ENCODE measurements at regions not wholly inside any gene's neighbourhood (a gene's known extent, or its start where the extent isn't known, plus 50 kb on each side); places are given as distances from the start of the nearest gene placed in this dataset.

- Histone ChIP-seq H3K4me3 (no peak overlapping the region), H3K27ac (no peak overlapping the region)
- no peak for TF ChIP-seq CTCF (IDR thresholded peaks at IDR 0.05)
- DNase-seq (ENCODE audit: low spot score), result no peak
Observed at GRCh38 chr1:95467036-95467435, 233.0 kb downstream of the RWDD3 start.

- TF ChIP-seq CTCF (IDR thresholded peaks at IDR 0.05), result no peak
- DNase-seq (ENCODE audit: low spot score), result no peak
- H3K4me3 ChIP-seq, result no peak overlapping the region
- no peak overlapping the region for H3K27ac ChIP-seq
Observed at GRCh38 chr1:95475686-95476457, 241.9 kb downstream of the RWDD3 start.

GRCh38 chr1:95496307-95496706, 262.3 kb downstream of the RWDD3 start:
- Histone ChIP-seq H3K27ac (no peak overlapping the region), H3K4me3 (no peak overlapping the region)
- DNase-seq (ENCODE audit: low spot score), result no peak
- no peak for TF ChIP-seq CTCF (IDR thresholded peaks at IDR 0.05)

GRCh38 chr1:95496773-95497172, 262.8 kb downstream of the RWDD3 start:
- no peak for TF ChIP-seq CTCF (IDR thresholded peaks at IDR 0.05)
- Histone ChIP-seq H3K27ac (no peak overlapping the region), H3K4me3 (no peak overlapping the region)
- no peak for DNase-seq (ENCODE audit: low spot score)

GRCh38 chr1:95497566-95497965, 263.6 kb downstream of the RWDD3 start:
- Histone ChIP-seq H3K4me3 (no peak overlapping the region), H3K27ac (no peak overlapping the region)
- DNase-seq (ENCODE audit: low spot score), result no peak
- no peak for TF ChIP-seq CTCF (IDR thresholded peaks at IDR 0.05)

- DNase-seq (ENCODE audit: low spot score), result no peak
- no peak for TF ChIP-seq CTCF (IDR thresholded peaks at IDR 0.05)
- no peak overlapping the region for H3K4me3 ChIP-seq
- H3K27ac ChIP-seq, result no peak overlapping the region
Observed at GRCh38 chr1:95503278-95504030, 269.4 kb downstream of the RWDD3 start.

- TF ChIP-seq CTCF (IDR thresholded peaks at IDR 0.05), result no peak
Observed at GRCh38 chr1:95504321-95504720, 270.3 kb downstream of the RWDD3 start.

More at GRCh38 chr1:95504321-95504720, 270.3 kb downstream of the RWDD3 start:
- DNase-seq (ENCODE audit: low spot score), result no peak
- Histone ChIP-seq H3K4me3 (no peak overlapping the region), H3K27ac (no peak overlapping the region)
